ENCODE measurements at regions not wholly inside any gene's neighbourhood (a gene's known extent, or its start where the extent isn't known, plus 50 kb on each side); places are given as distances from the start of the nearest gene placed in this dataset.
"Not testable (repeated sequence)": the region's sequence is repeated elsewhere in the genome, so short reads cannot be mapped to it uniquely, and the experiment has no call there.

GRCh38 chr21:16454399-16454798, 724.6 kb downstream of the USP25 start:
- peak in 3 of 5 experiments; percentile 10 to 21 (median 16) for TF ChIP-seq CTCF (IDR thresholded peaks at IDR 0.05)
- TF ChIP-seq POLR2A (IDR thresholded peaks at IDR 0.05) = no peak
- TF ChIP-seq EP300 (IDR thresholded peaks at IDR 0.05) = no peak
- no peaks in the 10 kb centered on the region for H3K9me3 ChIP-seq
- DNase-seq (ENCODE audit: low spot score in 2 of 2) = no peak
- no peaks in the 10 kb centered on the region for H3K27me3 ChIP-seq
- H3K36me3 ChIP-seq = no peaks in the 10 kb centered on the region
- no peak overlapping the region for H3K27ac ChIP-seq
- peaks cover 0 to 39% (median 7%) of the 10 kb centered on the region in 4 donors for H3K4me1 ChIP-seq
- no peak overlapping the region for H3K4me3 ChIP-seq

DNA sequence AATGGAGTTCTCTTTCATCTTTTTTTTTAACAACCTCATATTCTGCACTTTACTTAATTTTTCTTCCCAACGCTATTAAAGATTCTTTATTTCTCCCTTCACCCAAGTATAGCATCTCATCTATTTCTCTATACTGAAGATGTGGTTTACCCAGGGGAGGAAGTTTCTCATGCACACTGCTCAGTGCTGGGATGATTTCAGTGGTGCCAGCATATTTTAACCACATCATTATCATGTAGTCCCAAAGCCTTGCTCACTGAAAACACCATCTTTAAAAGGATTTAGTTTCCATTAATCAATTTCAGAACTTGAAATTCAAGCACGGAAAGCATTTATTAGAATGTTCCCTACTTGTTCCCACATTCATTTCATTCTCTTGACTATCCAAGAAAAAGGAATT, 725.7 kb downstream of the USP25 start:
- no peak for DNase-seq (ENCODE audit: low spot score in 2 of 2)
- Histone ChIP-seq H3K27ac (peak overlapping the region in 2 of 4 donors; percentile 15 to 42), H3K4me3 (no peak overlapping the region)

DNA sequence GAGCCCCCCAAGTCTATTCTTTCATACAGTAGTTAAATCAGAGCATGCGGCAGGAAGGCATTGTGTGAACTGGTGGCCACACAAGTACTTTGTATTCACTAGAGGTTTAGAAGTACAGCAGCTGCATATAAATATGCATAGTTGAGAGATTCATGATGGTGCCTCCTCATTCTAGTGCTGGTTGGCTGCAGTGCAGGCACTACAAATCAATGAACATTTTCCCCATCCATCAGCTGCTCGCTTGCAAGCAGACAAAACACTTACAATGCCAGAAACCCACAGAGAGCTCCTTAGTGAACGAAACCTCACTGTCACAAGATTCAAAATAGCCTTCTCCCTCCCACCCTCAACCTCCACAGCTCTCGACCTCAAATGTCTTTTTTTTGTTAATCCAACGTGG, 726.2 kb downstream of the USP25 start:
- H3K27ac ChIP-seq = peak overlapping the region in 2 of 4 donors; percentile 15 to 42
- no peaks in the 10 kb centered on the region for H3K27me3 ChIP-seq
- WGBS, 2 donors = 32 to 38% methylated on average over 5 of the region's 5 CpGs
- no peak for DNase-seq (ENCODE audit: low spot score in 2 of 2)
- H3K36me3 ChIP-seq = no peaks in the 10 kb centered on the region
- H3K4me3 ChIP-seq = no peak overlapping the region
- H3K9me3 ChIP-seq = no peaks in the 10 kb centered on the region
- peaks cover 0 to 39% (median 7%) of the 10 kb centered on the region in 4 donors for H3K4me1 ChIP-seq
- TF ChIP-seq CTCF (IDR thresholded peaks at IDR 0.05) = no peak
- no peak for TF ChIP-seq EP300 (IDR thresholded peaks at IDR 0.05)
- no peak for TF ChIP-seq POLR2A (IDR thresholded peaks at IDR 0.05)

More for the DNA sequence above, 725.7 kb downstream of the USP25 start:
- 64 to 75% methylated on average over 2 of the region's 2 CpGs for WGBS, 2 donors
- H3K4me1 ChIP-seq = peaks cover 0 to 39% (median 7%) of the 10 kb centered on the region in 4 donors
- TF ChIP-seq CTCF (IDR thresholded peaks at IDR 0.05) = no peak
- no peak for TF ChIP-seq EP300 (IDR thresholded peaks at IDR 0.05)
- TF ChIP-seq POLR2A (IDR thresholded peaks at IDR 0.05) = no peak
- no peaks in the 10 kb centered on the region for H3K27me3 ChIP-seq
- H3K36me3 ChIP-seq = no peaks in the 10 kb centered on the region
- no peaks in the 10 kb centered on the region for H3K9me3 ChIP-seq

GRCh38 chr21:16457498-16457897, 727.7 kb downstream of the USP25 start:
- H3K27me3 ChIP-seq = no peaks in the 10 kb centered on the region
- H3K9me3 ChIP-seq = no peaks in the 10 kb centered on the region
- no peaks in the 10 kb centered on the region for H3K36me3 ChIP-seq
- no peak overlapping the region for H3K4me3 ChIP-seq
- WGBS, 2 donors = 88 to 92% methylated on average over 5 of the region's 5 CpGs
- TF ChIP-seq EP300 (IDR thresholded peaks at IDR 0.05) (no peak), CTCF (IDR thresholded peaks at IDR 0.05) (no peak), POLR2A (IDR thresholded peaks at IDR 0.05) (no peak)
- peaks cover 0 to 35% (median 7%) of the 10 kb centered on the region in 4 donors for H3K4me1 ChIP-seq
- DNase-seq (ENCODE audit: low spot score in 2 of 2) = no peak
- no peak overlapping the region for H3K27ac ChIP-seq

- TF ChIP-seq EP300 (IDR thresholded peaks at IDR 0.05) (no peak), POLR2A (IDR thresholded peaks at IDR 0.05) (no peak), CTCF (IDR thresholded peaks at IDR 0.05) (no peak)
- Histone ChIP-seq H3K9me3 (peaks cover 0 to 3% (median 0%) of the 10 kb centered on the region in 4 donors), H3K4me3 (no peak overlapping the region), H3K4me1 (peaks cover 0 to 9% (median under 1%) of the 10 kb centered on the region in 4 donors), H3K27me3 (no peaks in the 10 kb centered on the region), H3K36me3 (no peaks in the 10 kb centered on the region), H3K27ac (no peak overlapping the region)
- 37 to 80% methylated on average over 2 of the region's 2 CpGs for whole genome bisulfite sequencing, 2 donors
- DNase-seq (ENCODE audit: low spot score in 2 of 2) = no peak
These were observed 731.2 kb downstream of the USP25 start for GRCh38 chr21:16460936-16461335.

GRCh38 chr21:16464211-16464889, 734.6 kb downstream of the USP25 start:
- H3K27ac ChIP-seq = not testable (repeated sequence)
- 81 to 93% methylated on average over 3 of the region's 3 CpGs for WGBS, 2 donors

More at GRCh38 chr21:16464211-16464889, 734.6 kb downstream of the USP25 start:
- H3K36me3 ChIP-seq; H3K4me3 ChIP-seq; H3K27me3 ChIP-seq; DNase-seq (ENCODE audit: low spot score in 2 of 2); H3K4me1 ChIP-seq; H3K9me3 ChIP-seq: not testable (repeated sequence)
